ENCODE measurements at regions not wholly inside any gene's neighbourhood (a gene's known extent, or its start where the extent isn't known, plus 50 kb on each side); places are given as distances from the start of the nearest gene placed in this dataset.

DNA sequence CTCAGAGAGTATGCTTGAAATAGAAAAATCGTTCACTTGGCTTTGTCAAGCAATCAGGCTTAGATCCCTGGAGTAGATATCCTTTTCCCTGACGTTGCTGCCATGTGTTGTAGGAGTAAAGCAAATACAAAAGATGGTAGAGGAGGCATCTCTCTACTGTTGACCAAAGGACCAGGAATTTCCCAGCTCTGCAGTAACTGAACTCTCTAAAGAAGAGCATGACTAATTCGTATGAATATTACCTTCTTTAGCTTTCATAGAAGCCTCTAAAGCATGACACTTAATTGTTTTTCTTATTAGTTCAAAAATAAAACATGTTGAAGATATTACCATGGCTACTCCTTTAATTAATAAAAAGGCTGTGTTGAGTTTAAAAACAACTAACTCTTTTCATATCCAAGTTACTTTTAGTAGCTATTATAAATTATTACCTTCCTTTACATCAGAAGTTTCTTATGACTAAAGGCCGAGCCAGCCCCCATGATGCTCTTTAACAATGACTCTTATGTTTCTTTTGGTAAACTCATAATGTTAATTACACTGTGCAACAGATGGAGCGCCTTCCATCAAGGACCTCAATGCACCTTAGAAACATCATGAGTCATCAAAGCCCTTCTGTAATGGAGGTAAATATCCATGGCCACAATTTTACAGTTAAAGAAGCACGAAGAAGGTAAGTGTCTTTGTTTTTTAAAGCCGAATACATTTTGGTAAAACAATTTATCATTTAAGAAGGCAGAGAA lies 352.4 kb downstream of the KLF5 start:
- no peak for TF ChIP-seq TCF4 (CRISPR knock-in tag; IDR thresholded peaks at IDR 0.05; ENCODE audit: borderline replicate concordance)

GRCh38 chr13:73406454-73406853 lies 347.6 kb downstream of the KLF5 start:
- no peak for ATAC-seq
- no peak for TF ChIP-seq POU6F1 (CRISPR knock-in tag; IDR thresholded peaks at IDR 0.05; ENCODE audit: borderline replicate concordance, low read depth)
- TF ChIP-seq CSRNP3 (CRISPR knock-in tag; IDR thresholded peaks at IDR 0.05), result no peak
- TF ChIP-seq, protein P1, sequence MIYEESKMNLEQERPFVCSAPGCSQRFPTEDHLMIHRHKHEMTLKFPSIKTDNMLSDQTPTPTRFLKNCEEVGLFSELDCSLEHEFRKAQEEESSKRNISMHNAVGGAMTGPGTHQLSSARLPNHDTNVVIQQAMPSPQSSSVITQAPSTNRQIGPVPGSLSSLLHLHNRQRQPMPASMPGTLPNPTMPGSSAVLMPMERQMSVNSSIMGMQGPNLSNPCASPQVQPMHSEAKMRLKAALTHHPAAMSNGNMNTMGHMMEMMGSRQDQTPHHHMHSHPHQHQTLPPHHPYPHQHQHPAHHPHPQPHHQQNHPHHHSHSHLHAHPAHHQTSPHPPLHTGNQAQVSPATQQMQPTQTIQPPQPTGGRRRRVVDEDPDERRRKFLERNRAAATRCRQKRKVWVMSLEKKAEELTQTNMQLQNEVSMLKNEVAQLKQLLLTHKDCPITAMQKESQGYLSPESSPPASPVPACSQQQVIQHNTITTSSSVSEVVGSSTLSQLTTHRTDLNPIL (CRISPR knock-in tag; IDR thresholded peaks at IDR 0.05; ENCODE audit: low read depth), result no peak
- no peak for TF ChIP-seq BACH2 (CRISPR knock-in tag; IDR thresholded peaks at IDR 0.05; ENCODE audit: borderline replicate concordance)
- no peak for TF ChIP-seq ZNF565 (CRISPR knock-in tag; conservative IDR thresholded peaks at IDR 0.05; ENCODE audit: low read depth)
- no peak for TF ChIP-seq SNAI2 (CRISPR knock-in tag; IDR thresholded peaks at IDR 0.05)
- no peak for TF ChIP-seq OSR1 (CRISPR knock-in tag; IDR thresholded peaks at IDR 0.05)
- TF ChIP-seq ZNF8 (CRISPR knock-in tag; IDR thresholded peaks at IDR 0.05), result no peak
- TF ChIP-seq ZC3H10 (CRISPR knock-in tag; IDR thresholded peaks at IDR 0.05), result no peak
- no peak for TF ChIP-seq ARNTL (CRISPR knock-in tag; IDR thresholded peaks at IDR 0.05; ENCODE audit: borderline replicate concordance, low read depth)
- TF ChIP-seq, protein P2, sequence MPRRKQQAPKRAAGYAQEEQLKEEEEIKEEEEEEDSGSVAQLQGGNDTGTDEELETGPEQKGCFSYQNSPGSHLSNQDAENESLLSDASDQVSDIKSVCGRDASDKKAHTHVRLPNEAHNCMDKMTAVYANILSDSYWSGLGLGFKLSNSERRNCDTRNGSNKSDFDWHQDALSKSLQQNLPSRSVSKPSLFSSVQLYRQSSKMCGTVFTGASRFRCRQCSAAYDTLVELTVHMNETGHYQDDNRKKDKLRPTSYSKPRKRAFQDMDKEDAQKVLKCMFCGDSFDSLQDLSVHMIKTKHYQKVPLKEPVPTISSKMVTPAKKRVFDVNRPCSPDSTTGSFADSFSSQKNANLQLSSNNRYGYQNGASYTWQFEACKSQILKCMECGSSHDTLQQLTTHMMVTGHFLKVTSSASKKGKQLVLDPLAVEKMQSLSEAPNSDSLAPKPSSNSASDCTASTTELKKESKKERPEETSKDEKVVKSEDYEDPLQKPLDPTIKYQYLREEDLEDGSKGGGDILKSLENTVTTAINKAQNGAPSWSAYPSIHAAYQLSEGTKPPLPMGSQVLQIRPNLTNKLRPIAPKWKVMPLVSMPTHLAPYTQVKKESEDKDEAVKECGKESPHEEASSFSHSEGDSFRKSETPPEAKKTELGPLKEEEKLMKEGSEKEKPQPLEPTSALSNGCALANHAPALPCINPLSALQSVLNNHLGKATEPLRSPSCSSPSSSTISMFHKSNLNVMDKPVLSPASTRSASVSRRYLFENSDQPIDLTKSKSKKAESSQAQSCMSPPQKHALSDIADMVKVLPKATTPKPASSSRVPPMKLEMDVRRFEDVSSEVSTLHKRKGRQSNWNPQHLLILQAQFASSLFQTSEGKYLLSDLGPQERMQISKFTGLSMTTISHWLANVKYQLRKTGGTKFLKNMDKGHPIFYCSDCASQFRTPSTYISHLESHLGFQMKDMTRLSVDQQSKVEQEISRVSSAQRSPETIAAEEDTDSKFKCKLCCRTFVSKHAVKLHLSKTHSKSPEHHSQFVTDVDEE (CRISPR knock-in tag; IDR thresholded peaks at IDR 0.05), result no peak
- no peak for TF ChIP-seq RARB (CRISPR knock-in tag; IDR thresholded peaks at IDR 0.05)
- no peak for TF ChIP-seq ZNF70 (CRISPR knock-in tag; IDR thresholded peaks at IDR 0.05)
- no peak for TF ChIP-seq ESRRG (CRISPR knock-in tag; IDR thresholded peaks at IDR 0.05)
- TF ChIP-seq TOX (CRISPR knock-in tag; IDR thresholded peaks at IDR 0.05; ENCODE audit: borderline replicate concordance), result no peak
- no peak for TF ChIP-seq ISL1 (CRISPR knock-in tag; IDR thresholded peaks at IDR 0.05)
- TF ChIP-seq TCF4 (CRISPR knock-in tag; IDR thresholded peaks at IDR 0.05; ENCODE audit: borderline replicate concordance), result no peak
- TF ChIP-seq PPARA (CRISPR knock-in tag; IDR thresholded peaks at IDR 0.05; ENCODE audit: borderline replicate concordance), result no peak
- TF ChIP-seq PATZ1 (CRISPR knock-in tag; IDR thresholded peaks at IDR 0.05; ENCODE audit: borderline replicate concordance), result no peak
- TF ChIP-seq ZFP3 (CRISPR knock-in tag; IDR thresholded peaks at IDR 0.05), result no peak

More for the DNA sequence above, 352.4 kb downstream of the KLF5 start:
- ATAC-seq, result no peak

DNA sequence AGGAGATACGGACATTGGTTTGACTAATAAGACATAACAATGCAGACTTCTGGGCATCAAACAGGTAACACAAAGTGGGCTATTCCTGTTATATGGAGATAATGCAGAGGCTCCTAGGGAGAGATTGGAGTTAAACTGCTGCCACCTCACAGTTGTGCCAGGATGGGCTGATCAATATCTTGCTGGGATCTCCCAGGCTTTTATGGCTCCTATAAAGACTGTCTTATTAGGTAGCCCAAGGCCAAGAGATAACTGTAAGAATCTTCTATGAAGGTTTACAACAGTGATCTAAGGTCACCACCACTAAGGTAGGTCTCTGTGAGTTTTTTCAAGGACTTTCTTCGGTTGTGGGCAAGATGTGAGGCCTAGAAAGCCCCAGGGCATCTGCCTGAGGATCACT lies 345.8 kb downstream of the KLF5 start:
- TF ChIP-seq ZNF70 (CRISPR knock-in tag; IDR thresholded peaks at IDR 0.05) (no peak), TOX (CRISPR knock-in tag; IDR thresholded peaks at IDR 0.05; ENCODE audit: borderline replicate concordance) (no peak), ISL1 (CRISPR knock-in tag; IDR thresholded peaks at IDR 0.05) (no peak), ARNTL (CRISPR knock-in tag; IDR thresholded peaks at IDR 0.05; ENCODE audit: borderline replicate concordance, low read depth) (no peak), POU6F1 (CRISPR knock-in tag; IDR thresholded peaks at IDR 0.05; ENCODE audit: borderline replicate concordance, low read depth) (no peak), BACH2 (CRISPR knock-in tag; IDR thresholded peaks at IDR 0.05; ENCODE audit: borderline replicate concordance) (no peak), GLIS3 (CRISPR knock-in tag; IDR thresholded peaks at IDR 0.05) (no peak), ESRRG (CRISPR knock-in tag; IDR thresholded peaks at IDR 0.05) (no peak), RARB (CRISPR knock-in tag; IDR thresholded peaks at IDR 0.05) (no peak), CSRNP3 (CRISPR knock-in tag; IDR thresholded peaks at IDR 0.05) (no peak), ZNF565 (CRISPR knock-in tag; conservative IDR thresholded peaks at IDR 0.05; ENCODE audit: low read depth) (no peak), TCF4 (CRISPR knock-in tag; IDR thresholded peaks at IDR 0.05; ENCODE audit: borderline replicate concordance) (no peak), SNAI2 (CRISPR knock-in tag; IDR thresholded peaks at IDR 0.05) (no peak), PPARA (CRISPR knock-in tag; IDR thresholded peaks at IDR 0.05; ENCODE audit: borderline replicate concordance) (no peak)
- TF ChIP-seq, protein P1 (CRISPR knock-in tag; IDR thresholded peaks at IDR 0.05; ENCODE audit: low read depth), result no peak
- ATAC-seq, result no peak
